ENCODE measurements at regions not wholly inside any gene's neighbourhood (a gene's known extent, or its start where the extent isn't known, plus 50 kb on each side); places are given as distances from the start of the nearest gene placed in this dataset.

DNA sequence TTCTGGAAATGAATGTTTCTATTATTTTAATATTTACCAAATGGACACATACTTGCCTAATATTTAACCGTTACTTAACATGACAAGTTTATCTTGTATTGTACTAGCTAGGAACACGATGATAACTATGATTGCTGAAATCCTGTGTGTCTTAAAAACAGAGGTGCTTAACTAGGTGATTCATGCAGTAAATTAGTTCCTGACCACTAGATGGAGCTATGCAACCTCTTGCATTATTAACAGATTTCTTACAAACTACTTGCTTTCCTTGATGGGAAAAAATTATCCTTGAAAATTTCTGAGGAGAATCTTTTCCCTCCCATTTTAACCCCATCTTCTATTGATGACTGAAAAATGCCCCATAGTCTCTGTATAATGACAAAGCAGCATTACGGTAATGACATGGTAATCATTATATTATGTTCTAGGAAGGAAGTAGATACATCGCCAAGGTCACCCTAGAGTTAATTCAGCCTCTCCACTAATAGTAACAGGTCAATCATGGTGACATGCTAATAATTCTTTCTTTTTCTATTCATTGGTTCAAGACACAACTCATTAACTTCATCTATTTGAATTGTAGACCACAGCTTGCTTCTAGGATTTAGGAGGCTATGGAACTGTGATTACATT is 844.2 kb downstream of the RAPGEF2 start:
- H3K27ac ChIP-seq (ENCODE audit: low read depth, low read length) = no peak overlapping the region
- POLR2A ChIA-PET = no interaction called here
- H3K9me3 ChIP-seq (ENCODE audit: control insufficient read depth in 1 of 2, insufficient read depth in 1 of 2, low read depth in 1 of 2, low read length in 2 of 2) = no peaks in the 10 kb centered on the region
- BruUV-seq (replicated peaks) = no TSS peak
- H3K4me3 ChIP-seq (replicated peaks in 1 of 2; ENCODE audit: low read depth in 1 of 2, low read length in 2 of 2) = no peak overlapping the region
- H2AFZ ChIP-seq (ENCODE audit: low read depth, low read length, poor library complexity, severe bottlenecking) = peak overlapping the region; percentile 7
- intact Hi-C loops (cut with micrococcal nuclease) = loop anchor here (5.0 to 10.0 kb wide), 4 partner anchors 230 to 1308 kb away; no protein-coding TSS in a partner anchor
- no peaks in the 10 kb centered on the region for H4K20me1 ChIP-seq (ENCODE audit: insufficient read depth)
- CTCF ChIA-PET = interaction anchor here (0.7 to 1.9 kb wide), 8 partner anchors 10 to 870 kb away, joined by 3 to 7 read pairs (median 4); no protein-coding TSS in a partner anchor
- peak; percentile 70 for DNase-seq (ENCODE audit: low read depth, low spot score)
- RAD21 ChIA-PET (ENCODE audit: low non-redundant PET in 1 of 2, low total read pairs in 2 of 2, uncharacterized antibody in 2 of 2, unreplicated experiment in 2 of 2) = interaction anchor here in 1 of 2 experiments (0.7 kb wide), 1 partner anchor 383 kb away, joined by 3 read pairs; no protein-coding TSS in a partner anchor
- TF ChIP-seq EZH2 (IDR thresholded peaks at IDR 0.05) (no peak), CBX3 (IDR thresholded peaks at IDR 0.05; ENCODE audit: low read depth) (0 out of 2 replicates have a peak, but pooled peaks have one; percentile 20), SP1 (IDR thresholded peaks at IDR 0.05; ENCODE audit: low read depth) (no peak), POLR2A (IDR thresholded peaks at IDR 0.05; ENCODE audit: borderline replicate concordance, extremely low read depth, insufficient read depth, insufficient read length) (no peak), RAD21 (IDR thresholded peaks at IDR 0.05; ENCODE audit: low read depth) (peak; percentile 82), EZH2phosphoT487 (IDR thresholded peaks at IDR 0.05; ENCODE audit: borderline replicate concordance) (no peak)
- TF ChIP-seq, protein P1, sequence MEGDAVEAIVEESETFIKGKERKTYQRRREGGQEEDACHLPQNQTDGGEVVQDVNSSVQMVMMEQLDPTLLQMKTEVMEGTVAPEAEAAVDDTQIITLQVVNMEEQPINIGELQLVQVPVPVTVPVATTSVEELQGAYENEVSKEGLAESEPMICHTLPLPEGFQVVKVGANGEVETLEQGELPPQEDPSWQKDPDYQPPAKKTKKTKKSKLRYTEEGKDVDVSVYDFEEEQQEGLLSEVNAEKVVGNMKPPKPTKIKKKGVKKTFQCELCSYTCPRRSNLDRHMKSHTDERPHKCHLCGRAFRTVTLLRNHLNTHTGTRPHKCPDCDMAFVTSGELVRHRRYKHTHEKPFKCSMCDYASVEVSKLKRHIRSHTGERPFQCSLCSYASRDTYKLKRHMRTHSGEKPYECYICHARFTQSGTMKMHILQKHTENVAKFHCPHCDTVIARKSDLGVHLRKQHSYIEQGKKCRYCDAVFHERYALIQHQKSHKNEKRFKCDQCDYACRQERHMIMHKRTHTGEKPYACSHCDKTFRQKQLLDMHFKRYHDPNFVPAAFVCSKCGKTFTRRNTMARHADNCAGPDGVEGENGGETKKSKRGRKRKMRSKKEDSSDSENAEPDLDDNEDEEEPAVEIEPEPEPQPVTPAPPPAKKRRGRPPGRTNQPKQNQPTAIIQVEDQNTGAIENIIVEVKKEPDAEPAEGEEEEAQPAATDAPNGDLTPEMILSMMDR (IDR thresholded peaks at IDR 0.05 in 2 of 3, conservative IDR thresholded peaks at IDR 0.05 in 1 of 3; ENCODE audit: borderline replicate concordance in 1 of 3, insufficient read depth in 1 of 3, low read depth in 2 of 3, low read length in 2 of 3) = peak; percentile 55 to 87 (median 66); a peak in 5 of 6 replicates
- TF ChIP-seq, protein P2, sequence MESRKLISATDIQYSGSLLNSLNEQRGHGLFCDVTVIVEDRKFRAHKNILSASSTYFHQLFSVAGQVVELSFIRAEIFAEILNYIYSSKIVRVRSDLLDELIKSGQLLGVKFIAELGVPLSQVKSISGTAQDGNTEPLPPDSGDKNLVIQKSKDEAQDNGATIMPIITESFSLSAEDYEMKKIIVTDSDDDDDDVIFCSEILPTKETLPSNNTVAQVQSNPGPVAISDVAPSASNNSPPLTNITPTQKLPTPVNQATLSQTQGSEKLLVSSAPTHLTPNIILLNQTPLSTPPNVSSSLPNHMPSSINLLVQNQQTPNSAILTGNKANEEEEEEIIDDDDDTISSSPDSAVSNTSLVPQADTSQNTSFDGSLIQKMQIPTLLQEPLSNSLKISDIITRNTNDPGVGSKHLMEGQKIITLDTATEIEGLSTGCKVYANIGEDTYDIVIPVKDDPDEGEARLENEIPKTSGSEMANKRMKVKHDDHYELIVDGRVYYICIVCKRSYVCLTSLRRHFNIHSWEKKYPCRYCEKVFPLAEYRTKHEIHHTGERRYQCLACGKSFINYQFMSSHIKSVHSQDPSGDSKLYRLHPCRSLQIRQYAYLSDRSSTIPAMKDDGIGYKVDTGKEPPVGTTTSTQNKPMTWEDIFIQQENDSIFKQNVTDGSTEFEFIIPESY (IDR thresholded peaks at IDR 0.05; ENCODE audit: extremely low read depth, insufficient replicate concordance, low read length) = no peak
- TF ChIP-seq, protein P3, sequence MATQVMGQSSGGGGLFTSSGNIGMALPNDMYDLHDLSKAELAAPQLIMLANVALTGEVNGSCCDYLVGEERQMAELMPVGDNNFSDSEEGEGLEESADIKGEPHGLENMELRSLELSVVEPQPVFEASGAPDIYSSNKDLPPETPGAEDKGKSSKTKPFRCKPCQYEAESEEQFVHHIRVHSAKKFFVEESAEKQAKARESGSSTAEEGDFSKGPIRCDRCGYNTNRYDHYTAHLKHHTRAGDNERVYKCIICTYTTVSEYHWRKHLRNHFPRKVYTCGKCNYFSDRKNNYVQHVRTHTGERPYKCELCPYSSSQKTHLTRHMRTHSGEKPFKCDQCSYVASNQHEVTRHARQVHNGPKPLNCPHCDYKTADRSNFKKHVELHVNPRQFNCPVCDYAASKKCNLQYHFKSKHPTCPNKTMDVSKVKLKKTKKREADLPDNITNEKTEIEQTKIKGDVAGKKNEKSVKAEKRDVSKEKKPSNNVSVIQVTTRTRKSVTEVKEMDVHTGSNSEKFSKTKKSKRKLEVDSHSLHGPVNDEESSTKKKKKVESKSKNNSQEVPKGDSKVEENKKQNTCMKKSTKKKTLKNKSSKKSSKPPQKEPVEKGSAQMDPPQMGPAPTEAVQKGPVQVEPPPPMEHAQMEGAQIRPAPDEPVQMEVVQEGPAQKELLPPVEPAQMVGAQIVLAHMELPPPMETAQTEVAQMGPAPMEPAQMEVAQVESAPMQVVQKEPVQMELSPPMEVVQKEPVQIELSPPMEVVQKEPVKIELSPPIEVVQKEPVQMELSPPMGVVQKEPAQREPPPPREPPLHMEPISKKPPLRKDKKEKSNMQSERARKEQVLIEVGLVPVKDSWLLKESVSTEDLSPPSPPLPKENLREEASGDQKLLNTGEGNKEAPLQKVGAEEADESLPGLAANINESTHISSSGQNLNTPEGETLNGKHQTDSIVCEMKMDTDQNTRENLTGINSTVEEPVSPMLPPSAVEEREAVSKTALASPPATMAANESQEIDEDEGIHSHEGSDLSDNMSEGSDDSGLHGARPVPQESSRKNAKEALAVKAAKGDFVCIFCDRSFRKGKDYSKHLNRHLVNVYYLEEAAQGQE (IDR thresholded peaks at IDR 0.05; ENCODE audit: low read depth) = no peak
- H3K36me3 ChIP-seq (ENCODE audit: control insufficient read depth in 1 of 2, insufficient read depth in 2 of 2, low read length in 2 of 2) = no peaks in the 10 kb centered on the region
- H3K9me2 ChIP-seq (ENCODE audit: insufficient read depth) = no peaks in the 10 kb centered on the region
- ATAC-seq = peak; percentile 73
- no peak overlapping the region for H3K4me2 ChIP-seq (ENCODE audit: low read length)
- no peak overlapping the region for H3K9ac ChIP-seq (ENCODE audit: low read length)
- no peaks in the 10 kb centered on the region for H3K79me2 ChIP-seq (ENCODE audit: insufficient read depth, low read length)
- no peaks in the 10 kb centered on the region for H3K27me3 ChIP-seq (ENCODE audit: insufficient read depth, low read length)
- no peaks in the 10 kb centered on the region for H3K4me1 ChIP-seq (ENCODE audit: control insufficient read depth in 1 of 2, insufficient read depth in 2 of 2, low read length in 2 of 2)

Data from HCT116 (cell line).